ENCODE measurements at regions not wholly inside any gene's neighbourhood (a gene's known extent, or its start where the extent isn't known, plus 50 kb on each side); places are given as distances from the start of the nearest gene placed in this dataset.

DNA sequence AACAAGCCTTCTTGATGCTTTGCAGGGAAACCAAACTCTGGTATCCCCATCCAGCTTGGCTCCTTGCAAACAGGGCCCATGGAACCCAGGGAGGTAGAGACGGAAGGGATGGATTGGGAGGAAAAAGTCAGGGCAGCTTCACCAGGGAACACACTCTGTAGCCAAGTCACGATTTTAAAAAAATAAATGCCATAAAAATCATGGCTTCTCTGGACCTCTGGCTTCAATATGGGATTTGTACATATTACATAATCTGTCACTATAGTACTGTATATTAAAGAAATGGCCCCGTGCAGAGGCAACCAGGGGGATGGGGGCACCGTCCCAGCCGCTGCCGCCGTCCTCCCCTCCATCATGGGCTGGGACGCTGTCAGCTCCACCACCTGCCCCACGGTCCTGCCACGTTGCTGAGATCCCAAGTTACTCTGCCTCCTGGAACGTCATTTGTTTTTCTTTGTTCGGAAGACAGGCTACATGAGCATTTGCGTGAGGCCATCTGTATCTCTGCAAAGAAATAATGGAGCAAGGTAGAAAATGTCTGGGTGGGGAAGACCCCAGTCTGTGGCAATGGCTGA is 313.3 kb downstream of the ZNF536 start:
- TF ChIP-seq, protein P1, sequence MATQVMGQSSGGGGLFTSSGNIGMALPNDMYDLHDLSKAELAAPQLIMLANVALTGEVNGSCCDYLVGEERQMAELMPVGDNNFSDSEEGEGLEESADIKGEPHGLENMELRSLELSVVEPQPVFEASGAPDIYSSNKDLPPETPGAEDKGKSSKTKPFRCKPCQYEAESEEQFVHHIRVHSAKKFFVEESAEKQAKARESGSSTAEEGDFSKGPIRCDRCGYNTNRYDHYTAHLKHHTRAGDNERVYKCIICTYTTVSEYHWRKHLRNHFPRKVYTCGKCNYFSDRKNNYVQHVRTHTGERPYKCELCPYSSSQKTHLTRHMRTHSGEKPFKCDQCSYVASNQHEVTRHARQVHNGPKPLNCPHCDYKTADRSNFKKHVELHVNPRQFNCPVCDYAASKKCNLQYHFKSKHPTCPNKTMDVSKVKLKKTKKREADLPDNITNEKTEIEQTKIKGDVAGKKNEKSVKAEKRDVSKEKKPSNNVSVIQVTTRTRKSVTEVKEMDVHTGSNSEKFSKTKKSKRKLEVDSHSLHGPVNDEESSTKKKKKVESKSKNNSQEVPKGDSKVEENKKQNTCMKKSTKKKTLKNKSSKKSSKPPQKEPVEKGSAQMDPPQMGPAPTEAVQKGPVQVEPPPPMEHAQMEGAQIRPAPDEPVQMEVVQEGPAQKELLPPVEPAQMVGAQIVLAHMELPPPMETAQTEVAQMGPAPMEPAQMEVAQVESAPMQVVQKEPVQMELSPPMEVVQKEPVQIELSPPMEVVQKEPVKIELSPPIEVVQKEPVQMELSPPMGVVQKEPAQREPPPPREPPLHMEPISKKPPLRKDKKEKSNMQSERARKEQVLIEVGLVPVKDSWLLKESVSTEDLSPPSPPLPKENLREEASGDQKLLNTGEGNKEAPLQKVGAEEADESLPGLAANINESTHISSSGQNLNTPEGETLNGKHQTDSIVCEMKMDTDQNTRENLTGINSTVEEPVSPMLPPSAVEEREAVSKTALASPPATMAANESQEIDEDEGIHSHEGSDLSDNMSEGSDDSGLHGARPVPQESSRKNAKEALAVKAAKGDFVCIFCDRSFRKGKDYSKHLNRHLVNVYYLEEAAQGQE (IDR thresholded peaks at IDR 0.05; ENCODE audit: insufficient replicate concordance, low read depth): no peak
- TF ChIP-seq, protein P2, sequence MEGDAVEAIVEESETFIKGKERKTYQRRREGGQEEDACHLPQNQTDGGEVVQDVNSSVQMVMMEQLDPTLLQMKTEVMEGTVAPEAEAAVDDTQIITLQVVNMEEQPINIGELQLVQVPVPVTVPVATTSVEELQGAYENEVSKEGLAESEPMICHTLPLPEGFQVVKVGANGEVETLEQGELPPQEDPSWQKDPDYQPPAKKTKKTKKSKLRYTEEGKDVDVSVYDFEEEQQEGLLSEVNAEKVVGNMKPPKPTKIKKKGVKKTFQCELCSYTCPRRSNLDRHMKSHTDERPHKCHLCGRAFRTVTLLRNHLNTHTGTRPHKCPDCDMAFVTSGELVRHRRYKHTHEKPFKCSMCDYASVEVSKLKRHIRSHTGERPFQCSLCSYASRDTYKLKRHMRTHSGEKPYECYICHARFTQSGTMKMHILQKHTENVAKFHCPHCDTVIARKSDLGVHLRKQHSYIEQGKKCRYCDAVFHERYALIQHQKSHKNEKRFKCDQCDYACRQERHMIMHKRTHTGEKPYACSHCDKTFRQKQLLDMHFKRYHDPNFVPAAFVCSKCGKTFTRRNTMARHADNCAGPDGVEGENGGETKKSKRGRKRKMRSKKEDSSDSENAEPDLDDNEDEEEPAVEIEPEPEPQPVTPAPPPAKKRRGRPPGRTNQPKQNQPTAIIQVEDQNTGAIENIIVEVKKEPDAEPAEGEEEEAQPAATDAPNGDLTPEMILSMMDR (IDR thresholded peaks at IDR 0.05; ENCODE audit: insufficient read depth, low read length): no peak
- no peak for TF ChIP-seq SPI1 (IDR thresholded peaks at IDR 0.05; ENCODE audit: borderline replicate concordance, low read depth)
